HEK293T (cell line): ENCODE measurements at regions not wholly inside any gene's neighbourhood (a gene's known extent, or its start where the extent isn't known, plus 50 kb on each side); places are given as distances from the start of the nearest gene placed in this dataset.
"Not testable (repeated sequence)": the region's sequence is repeated elsewhere in the genome, so short reads cannot be mapped to it uniquely, and the experiment has no call there.

Experiments used
- BHLHE40 ChIP-seq: fragments of 450-650 bp; IDR thresholded peaks from 2 replicates; pipeline ENCODE4 v1.6.1; 2016; ENCODE audit warnings: mild to moderate bottlenecking, moderate library complexity, borderline replicate concordance
- ELF4 ChIP-seq: fragments of 450-650 bp; IDR thresholded peaks from 2 replicates; pipeline ENCODE4 v1.6.1; 2017; ENCODE audit warnings: antibody characterized with exemption
- FOXA1 ChIP-seq: fragments of 450-650 bp; IDR thresholded peaks from 2 replicates; pipeline ENCODE4 v1.6.1; 2016; ENCODE audit warnings: mild to moderate bottlenecking
- FOXK2 ChIP-seq: fragments of 450-650 bp; IDR thresholded peaks from 2 replicates; pipeline ENCODE4 v1.6.1; 2016; ENCODE audit warnings: mild to moderate bottlenecking
- FOXM1 ChIP-seq: fragments of 450-650 bp; IDR thresholded peaks from 2 replicates; pipeline ENCODE4 v1.6.1; 2017; ENCODE audit warnings: mild to moderate bottlenecking, borderline replicate concordance
- HDGF ChIP-seq: fragments of 450-650 bp; IDR thresholded peaks from 2 replicates; pipeline ENCODE4 v1.6.1; 2017; ENCODE audit warnings: antibody characterized with exemption, borderline replicate concordance
- NFRKB ChIP-seq: fragments of 450-650 bp; IDR thresholded peaks from 2 replicates; pipeline ENCODE4 v1.6.1; 2016; ENCODE audit warnings: mild to moderate bottlenecking, moderate library complexity
- TARDBP ChIP-seq: fragments of 450-650 bp; IDR thresholded peaks from 2 replicates; pipeline ENCODE4 v1.6.1; 2016

GRCh38 chr1:233505889-233506288 lies 108.0 kb upstream of the KCNK1 start:
- TF ChIP-seq FOXA1, BHLHE40, FOXK2, HDGF, NFRKB, FOXM1, TARDBP, ELF4: not testable (repeated sequence)
